PC-9 (cell line): ENCODE measurements at regions not wholly inside any gene's neighbourhood (a gene's known extent, or its start where the extent isn't known, plus 50 kb on each side); places are given as distances from the start of the nearest gene placed in this dataset.

Experiments used
- BruUV-seq: library from RNA; stranded (reverse); fragments of 400-500 nt; replicated peaks from 2 replicates; lab custom pipeline; 2021; lab: Mats Ljungman, UMichigan
- CTCF ChIA-PET: fragments of 300-600 bp; sonication (Branson Sonifier 250); formaldehyde crosslinking; loops from one replicate; lab custom pipeline; 2022; ENCODE audit warnings: antibody characterized with exemption; lab: Charles Lee
- POLR2A ChIA-PET: fragments of 300-600 bp; sonication (Branson Sonifier 250); formaldehyde crosslinking; loops from one replicate; lab custom pipeline; 2022; ENCODE audit warnings: antibody characterized with exemption; ENCODE audit not compliant: unreplicated experiment; lab: Charles Lee
- DNase-seq, 2 experiments: peaks; one replicate each; pipeline versions ENCODE4 v3.0.0 to v3.0.0-alpha.2; 2015 to 2022; ENCODE audit warnings: mixed read lengths in 1 of 2
- H2AFZ ChIP-seq: fragments of 200-600 bp; sonication (generic); 2 replicates; pipeline ENCODE4 v1.8.1; 2017; ENCODE audit warnings: antibody characterized with exemption
- H3F3A ChIP-seq: fragments of 200-600 bp; sonication (generic); 2 replicates; pipeline ENCODE4 v1.8.1; 2017; ENCODE audit warnings: antibody characterized with exemption, mild to moderate bottlenecking, low read depth; ENCODE audit not compliant: insufficient read depth
- H3K27ac ChIP-seq: fragments of 200-600 bp; sonication (generic); 2 replicates; pipeline ENCODE4 v1.6.1; 2016; ENCODE audit warnings: mixed run types
- H3K27me3 ChIP-seq: fragments of 200-600 bp; sonication (generic); 2 replicates; pipeline ENCODE4 v1.6.1; 2016; ENCODE audit warnings: low read depth, mixed run types; ENCODE audit not compliant: insufficient read depth
- H3K36me3 ChIP-seq: fragments of 200-600 bp; sonication (generic); 2 replicates; pipeline ENCODE4 v1.6.1; 2016; ENCODE audit warnings: low read depth, mixed run types
- H3K4me1 ChIP-seq: fragments of 200-600 bp; sonication (generic); replicated peaks from 2 replicates; pipeline ENCODE4 v1.6.1; 2016; ENCODE audit warnings: mixed run types; ENCODE audit not compliant: insufficient read depth
- H3K4me2 ChIP-seq: fragments of 200-600 bp; sonication (generic); 2 replicates; pipeline ENCODE4 v1.6.1; 2017; ENCODE audit warnings: mixed run types
- H3K4me3 ChIP-seq: fragments of 200-600 bp; sonication (generic); 2 replicates; pipeline ENCODE4 v1.6.1; 2016; ENCODE audit warnings: mixed run types
- H3K79me2 ChIP-seq: fragments of 200-600 bp; sonication (generic); 2 replicates; pipeline ENCODE4 v1.6.1; 2017; ENCODE audit warnings: low read depth, mixed run types
- H3K9me2 ChIP-seq: fragments of 200-600 bp; sonication (generic); 2 replicates; pipeline ENCODE4 v1.8.1; 2017; ENCODE audit warnings: mild to moderate bottlenecking; ENCODE audit not compliant: insufficient read depth
- H3K9me3 ChIP-seq: fragments of 200-600 bp; sonication (generic); 2 replicates; pipeline ENCODE4 v1.8.1; 2016; ENCODE audit warnings: low read depth; ENCODE audit not compliant: insufficient read depth
- H4K20me1 ChIP-seq: fragments of 200-600 bp; sonication (generic); 2 replicates; pipeline ENCODE4 v1.8.1; 2017; ENCODE audit not compliant: insufficient read depth
- EZH2 ChIP-seq: fragments of 200-600 bp; sonication (generic); IDR thresholded peaks from 2 replicates; pipeline ENCODE4 v1.8.0; 2017; ENCODE audit warnings: antibody characterized with exemption, low read depth
- intact Hi-C: fragments of 100-400 bp; cut with micrococcal nuclease; formaldehyde crosslinking; loops from one replicate; pipeline ENCODE4 v1.10.0; 2022; ENCODE audit not compliant: unreplicated experiment
- TF ChIP-seq, protein P1 (sequence below): fragments of 200-600 bp; sonication (generic); conservative IDR thresholded peaks from 2 replicates; pipeline ENCODE4 v1.6.1; 2017; ENCODE audit warnings: mixed run types, antibody characterized with exemption, mild to moderate bottlenecking, moderate library complexity

DNA sequence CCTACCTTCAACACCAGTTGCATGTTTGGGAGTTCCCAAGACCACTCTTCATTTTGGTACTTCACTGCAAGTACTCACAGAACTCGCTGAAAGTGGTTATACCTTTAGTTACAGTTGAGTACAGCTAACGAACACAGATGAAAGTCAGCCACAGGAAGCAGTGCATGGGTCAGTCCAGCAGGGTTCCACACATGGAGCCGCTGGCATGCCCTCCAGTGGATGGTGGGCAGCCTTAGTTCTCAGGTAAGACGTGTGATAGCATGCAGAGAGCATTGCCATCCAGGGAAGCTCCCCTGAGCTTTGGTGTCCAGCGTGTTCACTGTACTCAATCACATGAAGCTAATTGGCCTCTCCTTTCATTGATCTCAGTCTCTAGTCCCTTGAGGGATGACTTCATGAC is 815.3 kb downstream of the RNF144A start:
- TF ChIP-seq EZH2 = no peak
- TF ChIP-seq, protein P1, sequence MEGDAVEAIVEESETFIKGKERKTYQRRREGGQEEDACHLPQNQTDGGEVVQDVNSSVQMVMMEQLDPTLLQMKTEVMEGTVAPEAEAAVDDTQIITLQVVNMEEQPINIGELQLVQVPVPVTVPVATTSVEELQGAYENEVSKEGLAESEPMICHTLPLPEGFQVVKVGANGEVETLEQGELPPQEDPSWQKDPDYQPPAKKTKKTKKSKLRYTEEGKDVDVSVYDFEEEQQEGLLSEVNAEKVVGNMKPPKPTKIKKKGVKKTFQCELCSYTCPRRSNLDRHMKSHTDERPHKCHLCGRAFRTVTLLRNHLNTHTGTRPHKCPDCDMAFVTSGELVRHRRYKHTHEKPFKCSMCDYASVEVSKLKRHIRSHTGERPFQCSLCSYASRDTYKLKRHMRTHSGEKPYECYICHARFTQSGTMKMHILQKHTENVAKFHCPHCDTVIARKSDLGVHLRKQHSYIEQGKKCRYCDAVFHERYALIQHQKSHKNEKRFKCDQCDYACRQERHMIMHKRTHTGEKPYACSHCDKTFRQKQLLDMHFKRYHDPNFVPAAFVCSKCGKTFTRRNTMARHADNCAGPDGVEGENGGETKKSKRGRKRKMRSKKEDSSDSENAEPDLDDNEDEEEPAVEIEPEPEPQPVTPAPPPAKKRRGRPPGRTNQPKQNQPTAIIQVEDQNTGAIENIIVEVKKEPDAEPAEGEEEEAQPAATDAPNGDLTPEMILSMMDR = no peak
- ChIA-PET POLR2A (no interaction called here), CTCF (no interaction called here)
- Histone ChIP-seq H3K36me3 (no peaks in the 10 kb centered on the region), H3K9me3 (no peaks in the 10 kb centered on the region), H3K9me2 (no peaks in the 10 kb centered on the region), H3K4me1 (no peaks in the 10 kb centered on the region), H3F3A (no peaks in the 10 kb centered on the region), H4K20me1 (no peaks in the 10 kb centered on the region), H3K79me2 (no peaks in the 10 kb centered on the region), H3K27ac (no peak overlapping the region), H3K4me3 (no peak overlapping the region), H2AFZ (no peak overlapping the region), H3K4me2 (no peak overlapping the region), H3K27me3 (peaks cover 35% of the 10 kb centered on the region)
- intact Hi-C loops = no loop called here
- BruUV-seq = no TSS peak
- no peak for DNase-seq

DNA sequence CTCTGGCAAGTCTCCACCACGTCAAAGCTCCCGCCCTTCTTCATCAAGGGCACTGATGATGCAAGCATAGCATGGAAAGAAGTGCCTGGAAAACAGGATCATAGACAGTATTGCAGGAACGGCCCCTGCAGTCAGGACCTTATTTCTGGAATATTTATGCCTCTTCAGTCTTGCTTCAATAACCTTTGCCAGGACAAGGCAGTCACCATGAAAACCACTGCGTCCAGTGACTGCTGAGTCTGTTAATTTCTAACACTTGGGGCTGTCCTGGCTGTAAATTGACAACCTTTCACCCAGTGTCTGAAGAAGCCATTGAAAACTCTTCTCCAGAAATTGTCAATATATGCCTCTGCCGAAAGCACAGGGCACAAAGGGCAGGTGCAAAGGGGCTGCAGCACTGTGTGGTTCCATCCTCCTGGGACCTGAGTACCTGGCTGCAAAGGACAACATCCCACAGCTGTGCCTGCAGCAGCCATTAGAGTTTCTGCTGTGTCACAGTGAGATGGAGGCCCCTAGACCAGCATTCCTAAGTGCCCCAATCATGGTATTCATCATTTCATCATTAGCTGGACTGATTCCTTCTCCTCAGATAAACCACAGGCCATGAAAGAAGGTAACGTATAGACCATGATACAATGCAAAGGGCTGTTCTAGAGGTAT is 819.6 kb downstream of the RNF144A start:
- Histone ChIP-seq H2AFZ (no peak overlapping the region), H3K27ac (no peak overlapping the region)
- CTCF ChIA-PET = interaction anchor here (0.5 kb wide), 1 partner anchor 21 kb away, joined by 5 read pairs; no protein-coding TSS in a partner anchor

DNA sequence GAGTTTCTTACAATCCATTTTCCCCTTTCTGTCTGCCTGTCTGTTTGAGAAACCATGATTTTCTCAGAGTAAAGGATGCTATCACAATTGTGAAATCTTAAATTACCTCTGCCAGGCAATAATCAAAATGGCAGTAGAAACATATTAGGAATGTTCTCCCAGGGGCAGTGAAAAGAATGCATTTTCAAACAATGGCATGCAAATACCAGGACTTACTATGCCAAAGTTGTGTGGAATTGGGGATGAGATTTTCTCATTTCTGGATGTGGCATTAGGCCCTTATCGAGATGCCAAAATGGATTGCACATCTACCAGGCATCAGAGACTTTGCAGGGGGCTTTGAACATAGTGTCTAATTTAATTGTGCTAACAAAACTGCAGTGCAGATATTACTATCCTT is 821.4 kb downstream of the RNF144A start:
- intact Hi-C loops = no loop called here
- TF ChIP-seq EZH2 = no peak
- TF ChIP-seq, protein P1 = no peak

More for the DNA sequence above, 819.6 kb downstream of the RNF144A start:
- Histone ChIP-seq H4K20me1 (no peaks in the 10 kb centered on the region), H3K9me3 (no peaks in the 10 kb centered on the region), H3F3A (no peaks in the 10 kb centered on the region), H3K27me3 (no peaks in the 10 kb centered on the region; the same call in 1 of the 2 replicates), H3K4me1 (no peaks in the 10 kb centered on the region), H3K4me3 (no peak overlapping the region), H3K36me3 (no peaks in the 10 kb centered on the region), H3K9me2 (no peaks in the 10 kb centered on the region), H3K4me2 (no peak overlapping the region), H3K79me2 (no peaks in the 10 kb centered on the region)
- intact Hi-C loops = no loop called here
- POLR2A ChIA-PET = no interaction called here
- no TSS peak for BruUV-seq
- peak in 1 of 2 experiments; percentile 36 for DNase-seq
- no peak for TF ChIP-seq EZH2
- TF ChIP-seq, protein P1 = no peak

More for the DNA sequence above, 821.4 kb downstream of the RNF144A start:
- H3K4me3 ChIP-seq = no peak overlapping the region
- ChIA-PET CTCF (no interaction called here), POLR2A (no interaction called here)
- no peaks in the 10 kb centered on the region for H3K27me3 ChIP-seq
- H3K9me3 ChIP-seq = no peaks in the 10 kb centered on the region
- no peak overlapping the region for H3K4me2 ChIP-seq
- no peaks in the 10 kb centered on the region for H3K79me2 ChIP-seq
- H2AFZ ChIP-seq = no peak overlapping the region
- H3K36me3 ChIP-seq = no peaks in the 10 kb centered on the region
- no peaks in the 10 kb centered on the region for H4K20me1 ChIP-seq
- no peaks in the 10 kb centered on the region for H3F3A ChIP-seq
- H3K9me2 ChIP-seq = no peaks in the 10 kb centered on the region
- no peaks in the 10 kb centered on the region for H3K4me1 ChIP-seq
- no TSS peak for BruUV-seq
- H3K27ac ChIP-seq = no peak overlapping the region
- no peak for DNase-seq
